H1 (cell line): ENCODE measurements at regions not wholly inside any gene's neighbourhood (a gene's known extent, or its start where the extent isn't known, plus 50 kb on each side); places are given as distances from the start of the nearest gene placed in this dataset.

Source experiments
- CTCF ChIA-PET: fragments of 300-600 bp; sonication (Branson Sonifier 250); formaldehyde crosslinking; loops from one replicate; lab custom pipeline; 2021; ENCODE audit not compliant: partially characterized antibody; lab: Charles Lee
- POLR2A ChIA-PET: fragments of 300-600 bp; sonication (Branson Sonifier 250); formaldehyde crosslinking; loops from one replicate; lab custom pipeline; 2021; ENCODE audit warnings: inconsistent platforms; ENCODE audit not compliant: partially characterized antibody; lab: Charles Lee
- DNase-seq, 2 experiments: peaks; one replicate each; pipeline versions ENCODE4 v3.0.0 to v3.0.0-alpha.2; 2010 to 2022; ENCODE audit warnings: low spot score in 2 of 2, low read depth in 1 of 2, mixed read lengths in 1 of 2
- FAIRE-seq: peaks from 2 replicates; lab custom pipeline; 2011; peaks lifted over from hg19 to GRCh38; lab: Jason Lieb, UNC
- H2AFZ ChIP-seq: 2 replicates; pipeline ENCODE4 v1.8.1; 2012; ENCODE audit warnings: low read length, inconsistent platforms
- H2AK5ac ChIP-seq: 2 replicates; pipeline ENCODE4 v1.6.1; 2013; ENCODE audit warnings: low read depth, low read length
- H2BK120ac ChIP-seq: replicated peaks from 2 replicates; pipeline ENCODE3; 2013; ENCODE audit warnings: low read depth, low read length, inconsistent platforms
- H2BK12ac ChIP-seq: 2 replicates; pipeline ENCODE4 v1.6.1; 2013; ENCODE audit warnings: low read depth, low read length
- H2BK15ac ChIP-seq: 2 replicates; pipeline ENCODE4 v1.6.1; 2013; ENCODE audit warnings: low read length
- H2BK20ac ChIP-seq: 2 replicates; pipeline ENCODE4 v1.6.1; 2013; ENCODE audit warnings: low read length
- H2BK5ac ChIP-seq: 2 replicates; pipeline ENCODE4 v1.6.1; 2013; ENCODE audit warnings: low read depth, low read length
- H3K14ac ChIP-seq: 2 replicates; pipeline ENCODE4 v1.6.1; 2013; ENCODE audit warnings: inconsistent platforms; ENCODE audit not compliant: insufficient read length
- H3K18ac ChIP-seq: 2 replicates; pipeline ENCODE4 v1.6.1; 2013; ENCODE audit warnings: low read length; ENCODE audit errors: extremely low read depth
- H3K23ac ChIP-seq: 2 replicates; pipeline ENCODE4 v1.6.1; 2013; ENCODE audit warnings: inconsistent platforms; ENCODE audit not compliant: insufficient read length
- H3K23me2 ChIP-seq: 2 replicates; pipeline ENCODE4 v1.6.1; 2013; ENCODE audit warnings: low read depth, low read length
- H3K27ac ChIP-seq: 2 replicates; pipeline ENCODE4 v1.6.1; 2011; ENCODE audit warnings: low read depth, low read length, inconsistent platforms
- H3K27me3 ChIP-seq, 4 experiments: replicated peaks in 1 of 4; 1 replicate in 1 of 4; 2 replicates in 3 of 4; pipeline versions ENCODE4 v1.6.1 to v1.8.1; 2011 to 2013; ENCODE audit warnings: low read length in 3 of 4, mild to moderate bottlenecking in 3 of 4, inconsistent platforms in 2 of 4, mixed read lengths in 2 of 4, moderate library complexity in 1 of 4; ENCODE audit not compliant: control insufficient read depth in 3 of 4, insufficient read depth in 3 of 4; ENCODE audit errors: extremely low read depth in 1 of 4
- H3K36me3 ChIP-seq, 4 experiments: 2 replicates each; pipeline versions ENCODE4 v1.6.1 to v1.8.1; 2011 to 2013; ENCODE audit warnings: mild to moderate bottlenecking in 4 of 4, low read length in 3 of 4, moderate library complexity in 2 of 4, control low read depth in 1 of 4, inconsistent platforms in 1 of 4; ENCODE audit not compliant: insufficient read depth in 4 of 4, control insufficient read depth in 2 of 4
- H3K4ac ChIP-seq: replicated peaks from 2 replicates; pipeline ENCODE3; 2013; ENCODE audit warnings: low read length, low read depth, mixed read lengths, inconsistent platforms; ENCODE audit not compliant: insufficient read length
- H3K4me1 ChIP-seq, 4 experiments: replicated peaks in 1 of 4; 1 replicate in 1 of 4; 2 replicates in 3 of 4; pipeline versions ENCODE4 v1.6.1 to v1.8.1; 2011 to 2013; ENCODE audit warnings: low read length in 3 of 4, inconsistent platforms in 2 of 4, mixed read lengths in 1 of 4; ENCODE audit not compliant: insufficient read depth in 4 of 4, control insufficient read depth in 3 of 4
- H3K4me2 ChIP-seq, 2 experiments: 2 replicates each; pipeline versions ENCODE4 v1.6.1 to v1.8.1; 2011 to 2013; ENCODE audit warnings: low read depth in 2 of 2, low read length in 2 of 2, control low read depth in 1 of 2, inconsistent platforms in 1 of 2, mild to moderate bottlenecking in 1 of 2; ENCODE audit not compliant: insufficient read depth in 1 of 2
- H3K4me3 ChIP-seq, 4 experiments: fragments of 200-600, 300-600 bp in 1 of 4; sonication (generic), shearing (Covaris generic), sonication (Bioruptor Twin) in 1 of 4; 2 replicates each; pipeline versions ENCODE4 v1.5.1 to v1.8.1; 2011 to 2016; ENCODE audit warnings: low read length in 4 of 4, low read depth in 3 of 4, control low read depth in 2 of 4, inconsistent platforms in 2 of 4, mild to moderate bottlenecking in 2 of 4, mixed read lengths in 1 of 4, moderate library complexity in 1 of 4; ENCODE audit not compliant: insufficient read depth in 2 of 4; ENCODE audit errors: extremely low read depth in 1 of 4
- H3K56ac ChIP-seq: replicated peaks from 2 replicates; pipeline ENCODE3; 2013; ENCODE audit warnings: low read depth, mild to moderate bottlenecking, mixed read lengths, low read length, inconsistent platforms; ENCODE audit not compliant: insufficient read length
- H3K79me1 ChIP-seq: 2 replicates; pipeline ENCODE4 v1.6.1; 2013; ENCODE audit warnings: low read depth, low read length, control low read depth
- H3K79me2 ChIP-seq, 2 experiments: 2 replicates each; pipeline versions ENCODE4 v1.6.1 to v1.8.1; 2012 to 2013; ENCODE audit warnings: low read length in 2 of 2, mild to moderate bottlenecking in 2 of 2, inconsistent platforms in 1 of 2; ENCODE audit not compliant: insufficient read depth in 2 of 2, control insufficient read depth in 1 of 2
- H3K9ac ChIP-seq, 4 experiments: replicated peaks in 1 of 4; 1 replicate in 1 of 4; 2 replicates in 3 of 4; pipeline versions ENCODE4 v1.6.1 to v1.8.1; 2011 to 2013; ENCODE audit warnings: low read depth in 3 of 4, low read length in 3 of 4, control low read depth in 2 of 4, mild to moderate bottlenecking in 2 of 4, moderate library complexity in 2 of 4, inconsistent platforms in 1 of 4; ENCODE audit errors: extremely low read depth in 1 of 4
- H3K9me3 ChIP-seq, 2 experiments: 2 replicates each; pipeline versions ENCODE4 v1.6.1 to v1.8.1; 2012 to 2013; ENCODE audit warnings: mild to moderate bottlenecking in 2 of 2, moderate library complexity in 2 of 2, control low read depth in 1 of 2, inconsistent platforms in 1 of 2, low read depth in 1 of 2, low read length in 1 of 2, mixed read lengths in 1 of 2; ENCODE audit not compliant: insufficient read depth in 2 of 2
- H4K20me1 ChIP-seq, 2 experiments: replicated peaks in 1 of 2; 2 replicates each; pipeline versions ENCODE3 to v1.8.1; 2011 to 2013; ENCODE audit warnings: inconsistent platforms in 2 of 2, low read length in 2 of 2, mild to moderate bottlenecking in 1 of 2; ENCODE audit not compliant: insufficient read depth in 2 of 2, control insufficient read depth in 1 of 2
- H4K5ac ChIP-seq: 2 replicates; pipeline ENCODE4 v1.6.1; 2013; ENCODE audit warnings: low read length, low read depth, mixed read lengths, inconsistent platforms; ENCODE audit not compliant: insufficient read length
- H4K8ac ChIP-seq: 2 replicates; pipeline ENCODE4 v1.8.0; 2013; ENCODE audit warnings: mild to moderate bottlenecking, moderate library complexity, low read length, inconsistent platforms; ENCODE audit not compliant: insufficient read depth; ENCODE audit errors: extremely low read depth
- H4K91ac ChIP-seq: replicated peaks from 2 replicates; pipeline ENCODE3; 2013; ENCODE audit warnings: low read length, mixed read lengths, inconsistent platforms; ENCODE audit not compliant: insufficient read length
- CBX5 ChIP-seq: fragments of 300-800, 300-1000 bp; sonication (generic); IDR thresholded peaks from 2 replicates; pipeline ENCODE4 v1.7.1; 2016; ENCODE audit warnings: antibody characterized with exemption, low read length, low read depth
- CEBPB ChIP-seq: IDR thresholded peaks from 2 replicates; pipeline ENCODE4 v1.6.1; 2012; ENCODE audit warnings: low read depth, low read length
- EGR1 ChIP-seq: IDR thresholded peaks from 2 replicates; pipeline ENCODE4 v1.6.1; 2011; ENCODE audit warnings: low read depth, low read length, borderline replicate concordance
- EP300 ChIP-seq, 2 experiments: IDR thresholded peaks; 1 replicate in 1 of 2; 2 replicates in 1 of 2; pipeline ENCODE4 v1.6.1; 2011 to 2012; ENCODE audit warnings: low read depth in 2 of 2, low read length in 2 of 2, mild to moderate bottlenecking in 2 of 2, borderline replicate concordance in 1 of 2, inconsistent platforms in 1 of 2, moderate library complexity in 1 of 2
- FOSL1 ChIP-seq: IDR thresholded peaks from 2 replicates; pipeline ENCODE4 v1.6.1; 2011; ENCODE audit warnings: mild to moderate bottlenecking, low read depth, low read length, moderate library complexity; ENCODE audit not compliant: insufficient read depth
- JUND ChIP-seq: IDR thresholded peaks from 2 replicates; pipeline ENCODE4 v1.6.1; 2011; ENCODE audit warnings: mild to moderate bottlenecking, improper control_type of control experiment, low read length
- NRF1 ChIP-seq: IDR thresholded peaks from 2 replicates; pipeline ENCODE4 v1.6.1; 2011; ENCODE audit warnings: mild to moderate bottlenecking, low read depth, low read length, improper control_type of control experiment
- PHF8 ChIP-seq: fragments of 200-600 bp; sonication (generic); conservative IDR thresholded peaks from 2 replicates; pipeline ENCODE4 v1.7.1; 2012; ENCODE audit warnings: low read depth, mild to moderate bottlenecking, inconsistent platforms, low read length, moderate library complexity
- SIRT6 ChIP-seq: IDR thresholded peaks from one replicate; pipeline ENCODE4 v1.7.1; 2012; ENCODE audit warnings: low read length, inconsistent platforms
- SP1 ChIP-seq: IDR thresholded peaks from 2 replicates; pipeline ENCODE4 v1.6.1; 2011; ENCODE audit warnings: low read depth, low read length
- SRF ChIP-seq: IDR thresholded peaks from 2 replicates; pipeline ENCODE4 v1.6.1; 2011; ENCODE audit warnings: mild to moderate bottlenecking, low read depth, low read length, moderate library complexity
- SUZ12 ChIP-seq: fragments of 200-600 bp; sonication (generic); IDR thresholded peaks from 2 replicates; pipeline ENCODE4 v1.6.1; 2012; ENCODE audit warnings: mild to moderate bottlenecking, inconsistent platforms, low read length, moderate library complexity, mixed read lengths
- TAF1 ChIP-seq: IDR thresholded peaks from 2 replicates; pipeline ENCODE4 v1.6.1; 2011; ENCODE audit warnings: mild to moderate bottlenecking, low read depth, low read length
- TBP ChIP-seq: IDR thresholded peaks from 2 replicates; pipeline ENCODE4 v1.6.1; 2011; ENCODE audit warnings: low read depth, low read length, improper control_type of control experiment
- ZNF274 ChIP-seq: IDR thresholded peaks from 2 replicates; pipeline ENCODE4 v1.7.0; 2012; ENCODE audit warnings: low read length, borderline replicate concordance; ENCODE audit errors: extremely low read depth
- WGBS, 2 experiments: shearing (Covaris generic) in 1 of 2; methylation state at CpG; one replicate each; pipeline versions ENCODE4 v1.1.6 to v1.1.7; 2013 to 2015; ENCODE audit warnings: low lambda C conversion rate in 2 of 2, mixed read lengths in 2 of 2, inconsistent platforms in 1 of 2, low coverage in 1 of 2, missing lambda C conversion rate in 1 of 2; ENCODE audit not compliant: insufficient replicate concordance in 2 of 2, insufficient coverage in 1 of 2, insufficient read length in 1 of 2; ENCODE audit errors: extremely low coverage in 1 of 2, missing lambda C conversion rate in 1 of 2; 5-methylcytosine and 5-hydroxymethylcytosine counted together
- TF ChIP-seq, protein P1 (sequence below): IDR thresholded peaks from 2 replicates; pipeline ENCODE4 v1.6.1; 2011; ENCODE audit warnings: low read depth, mild to moderate bottlenecking, low read length; ENCODE audit not compliant: insufficient read depth

DNA sequence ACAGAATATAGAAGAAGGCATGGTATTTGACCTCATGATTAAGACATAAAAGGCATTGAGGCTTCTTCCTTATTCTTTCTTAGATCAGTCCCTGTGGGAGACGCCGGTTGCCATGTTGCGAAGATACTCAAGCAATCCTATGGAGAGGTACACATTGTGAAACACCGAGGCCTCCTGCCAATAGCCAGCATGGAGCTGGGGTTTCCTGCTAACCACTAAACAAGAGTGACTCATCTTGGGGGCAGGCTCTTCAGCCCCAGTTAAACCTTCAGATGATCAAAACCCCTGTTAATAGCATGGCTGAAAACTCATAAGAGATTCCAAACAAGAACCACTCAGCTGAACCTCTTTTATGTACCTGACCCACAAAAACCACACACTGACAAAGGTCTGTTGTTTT is 478.8 kb downstream of the CD83 start:
- 86% methylated on average over 4 of the region's 4 CpGs; no CpG with 5 or more reads in 1 of the 2 experiments for WGBS, 2 experiments
- Histone ChIP-seq H2AFZ (no peak overlapping the region), H2AK5ac (no peak overlapping the region), H3K9ac (no peak overlapping the region), H2BK5ac (no peak overlapping the region), H3K4ac (no peak overlapping the region), H3K18ac (no peak overlapping the region), H4K5ac (no peak overlapping the region), H3K79me2 (no peaks in the 10 kb centered on the region), H3K79me1 (no peaks in the 10 kb centered on the region), H3K27ac (no peak overlapping the region), H4K8ac (no peak overlapping the region), H3K14ac (no peak overlapping the region), H2BK20ac (no peak overlapping the region), H3K23me2 (no peaks in the 10 kb centered on the region), H3K36me3 (no peaks in the 10 kb centered on the region), H3K9me3 (no peaks in the 10 kb centered on the region), H3K27me3 (peaks cover 0 to 2% (median 0%) of the 10 kb centered on the region in 4 experiments; a peak in 1 of 7 replicates), H3K4me1 (peaks cover 0 to 12% (median 4%) of the 10 kb centered on the region in 4 experiments; a peak in 4 of 7 replicates), H4K20me1 (no peaks in the 10 kb centered on the region), H4K91ac (no peak overlapping the region), H2BK12ac (no peak overlapping the region), H2BK15ac (no peak overlapping the region), H3K4me2 (no peak overlapping the region), H3K23ac (no peak overlapping the region), H3K56ac (no peak overlapping the region), H2BK120ac (no peak overlapping the region), H3K4me3 (no peak overlapping the region)
- DNase-seq (no peak), FAIRE-seq (no peak)
- CTCF ChIA-PET, result no interaction called here
- POLR2A ChIA-PET, result no interaction called here
- no peak for TF ChIP-seq FOSL1
- TF ChIP-seq SIRT6, result no peak
- peak; percentile 85 for TF ChIP-seq JUND
- TF ChIP-seq, protein P1, sequence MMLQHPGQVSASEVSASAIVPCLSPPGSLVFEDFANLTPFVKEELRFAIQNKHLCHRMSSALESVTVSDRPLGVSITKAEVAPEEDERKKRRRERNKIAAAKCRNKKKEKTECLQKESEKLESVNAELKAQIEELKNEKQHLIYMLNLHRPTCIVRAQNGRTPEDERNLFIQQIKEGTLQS, result no peak
- no peak for TF ChIP-seq SP1
- peak; percentile 37; the same call in 1 of the 2 replicates for TF ChIP-seq CEBPB
- no peak for TF ChIP-seq EP300 (IDR thresholded peaks at IDR 0.05; ENCODE audit: borderline replicate concordance in 1 of 2, low read depth in 2 of 2, low read length in 2 of 2)
- TF ChIP-seq SUZ12, result no peak
- no peak for TF ChIP-seq CBX5
- TF ChIP-seq EGR1, result no peak
- no peak for TF ChIP-seq ZNF274
- no peak for TF ChIP-seq NRF1
- no peak for TF ChIP-seq TBP
- no peak for TF ChIP-seq TAF1
- no peak for TF ChIP-seq SRF
- no peak for TF ChIP-seq PHF8
